ENCODE measurements at regions not wholly inside any gene's neighbourhood (a gene's known extent, or its start where the extent isn't known, plus 50 kb on each side); places are given as distances from the start of the nearest gene placed in this dataset.

DNA sequence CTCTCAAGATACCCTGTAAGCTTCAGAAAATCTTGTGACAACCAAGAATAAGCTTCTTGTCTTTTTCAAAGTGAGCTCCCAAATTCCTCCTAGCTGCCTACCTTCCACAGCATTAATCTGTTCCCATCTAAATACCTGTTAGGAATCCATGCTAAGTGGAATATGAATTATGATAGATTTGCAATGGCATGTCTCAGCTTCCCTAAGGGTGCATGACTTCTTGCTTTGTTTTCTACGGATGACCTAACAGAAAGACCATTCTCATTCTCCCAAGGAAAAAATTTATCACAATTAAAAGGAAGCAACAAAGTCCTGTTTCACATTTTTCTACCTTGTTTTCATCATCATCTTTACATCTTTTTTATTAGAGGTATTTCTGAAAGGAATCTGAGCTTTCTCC is 532.7 kb downstream of the GRXCR1 start:
- TF ChIP-seq POLR2A (IDR thresholded peaks at IDR 0.05; ENCODE audit: low read depth, low read length): no peak
- no peak for TF ChIP-seq POLR2AphosphoS5 (IDR thresholded peaks at IDR 0.05; ENCODE audit: insufficient read depth, low read depth, low read length)
- TF ChIP-seq, protein P1, sequence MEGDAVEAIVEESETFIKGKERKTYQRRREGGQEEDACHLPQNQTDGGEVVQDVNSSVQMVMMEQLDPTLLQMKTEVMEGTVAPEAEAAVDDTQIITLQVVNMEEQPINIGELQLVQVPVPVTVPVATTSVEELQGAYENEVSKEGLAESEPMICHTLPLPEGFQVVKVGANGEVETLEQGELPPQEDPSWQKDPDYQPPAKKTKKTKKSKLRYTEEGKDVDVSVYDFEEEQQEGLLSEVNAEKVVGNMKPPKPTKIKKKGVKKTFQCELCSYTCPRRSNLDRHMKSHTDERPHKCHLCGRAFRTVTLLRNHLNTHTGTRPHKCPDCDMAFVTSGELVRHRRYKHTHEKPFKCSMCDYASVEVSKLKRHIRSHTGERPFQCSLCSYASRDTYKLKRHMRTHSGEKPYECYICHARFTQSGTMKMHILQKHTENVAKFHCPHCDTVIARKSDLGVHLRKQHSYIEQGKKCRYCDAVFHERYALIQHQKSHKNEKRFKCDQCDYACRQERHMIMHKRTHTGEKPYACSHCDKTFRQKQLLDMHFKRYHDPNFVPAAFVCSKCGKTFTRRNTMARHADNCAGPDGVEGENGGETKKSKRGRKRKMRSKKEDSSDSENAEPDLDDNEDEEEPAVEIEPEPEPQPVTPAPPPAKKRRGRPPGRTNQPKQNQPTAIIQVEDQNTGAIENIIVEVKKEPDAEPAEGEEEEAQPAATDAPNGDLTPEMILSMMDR (IDR thresholded peaks at IDR 0.05; ENCODE audit: extremely low read depth in 1 of 2, insufficient read depth in 1 of 2, low read depth in 1 of 2, low read length in 2 of 2): no peak
- no peak for TF ChIP-seq EZH2 (IDR thresholded peaks at IDR 0.05; ENCODE audit: borderline replicate concordance, low read depth, low read length, severe bottlenecking)
- TF ChIP-seq, protein P2, sequence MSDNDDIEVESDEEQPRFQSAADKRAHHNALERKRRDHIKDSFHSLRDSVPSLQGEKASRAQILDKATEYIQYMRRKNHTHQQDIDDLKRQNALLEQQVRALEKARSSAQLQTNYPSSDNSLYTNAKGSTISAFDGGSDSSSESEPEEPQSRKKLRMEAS (IDR thresholded peaks at IDR 0.05; ENCODE audit: insufficient read depth, insufficient read length): no peak
- no peak for TF ChIP-seq FOS (IDR thresholded peaks at IDR 0.05; ENCODE audit: borderline replicate concordance, insufficient read depth, low read length)
- TF ChIP-seq JUN (IDR thresholded peaks at IDR 0.05; ENCODE audit: borderline replicate concordance, insufficient read depth, insufficient read length, low read depth): no peak
